ENCODE measurements at regions not wholly inside any gene's neighbourhood (a gene's known extent, or its start where the extent isn't known, plus 50 kb on each side); places are given as distances from the start of the nearest gene placed in this dataset.

GRCh38 chr11:92536883-92537282 lies 312.3 kb downstream of the FAT3 start:
- TF ChIP-seq CTCF (conservative IDR thresholded peaks at IDR 0.05 in 1 of 2, IDR thresholded peaks at IDR 0.05 in 1 of 2; ENCODE audit: low read depth in 1 of 2, low read length in 2 of 2) (no peak), EZH2 (IDR thresholded peaks at IDR 0.05; ENCODE audit: low read length, missing control alignments) (no peak)
